ENCODE measurements at regions not wholly inside any gene's neighbourhood (a gene's known extent, or its start where the extent isn't known, plus 50 kb on each side); places are given as distances from the start of the nearest gene placed in this dataset.

- no peaks in the 10 kb centered on the region for H3K9me3 ChIP-seq
- DNase-seq (ENCODE audit: extremely low spot score) = no peak
- no peaks in the 10 kb centered on the region for H3K36me3 ChIP-seq
- intact Hi-C loops (cut with DNase I) = no loop called here
- no peaks in the 10 kb centered on the region for H3K27me3 ChIP-seq
- WGBS = 91% methylated on average over 2 of the region's 2 CpGs
- H3K4me3 ChIP-seq = no peak overlapping the region
- no peaks in the 10 kb centered on the region for H3K4me1 ChIP-seq
- no peak for TF ChIP-seq POLR2A (IDR thresholded peaks at IDR 0.05; ENCODE audit: low read depth)
- TF ChIP-seq EP300 (IDR thresholded peaks at IDR 0.05) = no peak
- no peak for TF ChIP-seq CTCF (IDR thresholded peaks at IDR 0.05)
- TF ChIP-seq POLR2AphosphoS5 (IDR thresholded peaks at IDR 0.05) = no peak
- no peak overlapping the region for H3K27ac ChIP-seq (replicated peaks in 1 of 4)
Observed at GRCh38 chrX:10813761-10814160, 193.4 kb upstream of the MID1 start.

- intact Hi-C loops (cut with DNase I) = no loop called here
- Histone ChIP-seq H3K4me1 (no peaks in the 10 kb centered on the region), H3K27me3 (no peaks in the 10 kb centered on the region), H3K27ac (replicated peaks in 1 of 4) (no peak overlapping the region), H3K9me3 (no peaks in the 10 kb centered on the region), H3K4me3 (no peak overlapping the region), H3K36me3 (no peaks in the 10 kb centered on the region)
- no peak for DNase-seq (ENCODE audit: extremely low spot score)
- no peak for TF ChIP-seq EP300 (IDR thresholded peaks at IDR 0.05)
- no peak for TF ChIP-seq POLR2AphosphoS5 (IDR thresholded peaks at IDR 0.05)
Observed at GRCh38 chrX:10818651-10819050, 198.3 kb upstream of the MID1 start.

GRCh38 chrX:10819973-10820372, 199.6 kb upstream of the MID1 start:
- H3K9me3 ChIP-seq = no peaks in the 10 kb centered on the region
- no peak for DNase-seq (ENCODE audit: extremely low spot score)
- intact Hi-C loops (cut with DNase I) = no loop called here
- H3K4me3 ChIP-seq = no peak overlapping the region
- TF ChIP-seq EP300 (IDR thresholded peaks at IDR 0.05) (no peak), CTCF (IDR thresholded peaks at IDR 0.05) (no peak), POLR2AphosphoS5 (IDR thresholded peaks at IDR 0.05) (no peak)
- H3K36me3 ChIP-seq = no peaks in the 10 kb centered on the region
- H3K4me1 ChIP-seq = no peaks in the 10 kb centered on the region
- WGBS = 29% methylated on average over 1 of the region's 1 CpG
- no peaks in the 10 kb centered on the region for H3K27me3 ChIP-seq
- H3K27ac ChIP-seq (replicated peaks in 1 of 4) = no peak overlapping the region

- no peak for DNase-seq (ENCODE audit: extremely low spot score)
- Histone ChIP-seq H3K9me3 (no peaks in the 10 kb centered on the region), H3K4me3 (no peak overlapping the region), H3K4me1 (no peaks in the 10 kb centered on the region), H3K27ac (replicated peaks in 1 of 4) (no peak overlapping the region), H3K27me3 (no peaks in the 10 kb centered on the region), H3K36me3 (no peaks in the 10 kb centered on the region)
- TF ChIP-seq CTCF (IDR thresholded peaks at IDR 0.05) (no peak), POLR2AphosphoS5 (IDR thresholded peaks at IDR 0.05) (no peak)
- intact Hi-C loops (cut with DNase I) = no loop called here
- WGBS = 63% methylated on average over 3 of the region's 3 CpGs
Observed at GRCh38 chrX:10821293-10821692, 200.9 kb upstream of the MID1 start.

- H3K27ac ChIP-seq (replicated peaks in 1 of 4) = no peak overlapping the region
- peaks cover 0 to 25% (median 9%) of the 10 kb centered on the region in 4 donors for H3K4me1 ChIP-seq
- 85% methylated on average over 5 of the region's 5 CpGs for WGBS
- H3K4me3 ChIP-seq = no peak overlapping the region
- H3K9me3 ChIP-seq = no peaks in the 10 kb centered on the region
- H3K36me3 ChIP-seq = no peaks in the 10 kb centered on the region
- DNase-seq (ENCODE audit: extremely low spot score) = no peak
- no peaks in the 10 kb centered on the region for H3K27me3 ChIP-seq
- no peak for TF ChIP-seq CTCF (IDR thresholded peaks at IDR 0.05)
- TF ChIP-seq POLR2AphosphoS5 (IDR thresholded peaks at IDR 0.05) = no peak
- no peak for TF ChIP-seq EP300 (IDR thresholded peaks at IDR 0.05)
- TF ChIP-seq POLR2A (IDR thresholded peaks at IDR 0.05; ENCODE audit: low read depth) = no peak
- intact Hi-C loops (cut with DNase I) = no loop called here
Observed at GRCh38 chrX:10828036-10828435, 207.7 kb upstream of the MID1 start.
